NT2/D1 (cell line): ENCODE measurements at regions not wholly inside any gene's neighbourhood (a gene's known extent, or its start where the extent isn't known, plus 50 kb on each side); places are given as distances from the start of the nearest gene placed in this dataset.

ENCODE experiments used
- YY1 ChIP-seq: IDR thresholded peaks from 2 replicates; pipeline ENCODE4 v1.6.1; 2011; ENCODE audit not compliant: insufficient read length, insufficient read depth
- ZNF274 ChIP-seq: IDR thresholded peaks from 2 replicates; pipeline ENCODE4 v1.6.1; 2011; ENCODE audit warnings: mild to moderate bottlenecking, low read depth, low read length

DNA sequence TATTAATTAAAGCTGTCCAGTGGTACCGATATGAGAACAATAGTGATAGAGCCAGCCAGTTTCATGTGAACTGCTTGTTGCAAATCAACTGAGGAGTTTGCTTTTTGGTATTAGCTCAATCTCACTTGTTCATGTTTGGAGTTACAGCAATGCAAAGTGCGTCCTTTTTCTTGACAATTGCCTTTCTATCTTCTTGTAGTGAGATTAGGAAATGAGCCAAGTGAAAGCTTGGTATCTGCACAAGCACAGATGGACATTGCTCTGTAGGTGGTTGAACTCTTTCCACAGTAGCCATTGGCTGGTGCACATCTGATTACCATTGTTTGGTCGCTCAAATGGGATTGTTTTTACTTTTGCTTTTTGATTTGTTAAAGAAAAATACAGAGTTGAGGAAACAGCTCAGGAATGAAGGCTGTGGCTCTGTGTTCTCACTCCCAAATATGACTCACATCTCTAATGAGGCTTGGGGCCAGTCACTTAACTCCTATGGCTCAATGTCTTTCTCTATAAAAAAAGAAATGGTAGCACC lies 241.4 kb downstream of the BMP4 start:
- TF ChIP-seq ZNF274, result no peak
- TF ChIP-seq YY1, result no peak
